ENCODE measurements at regions not wholly inside any gene's neighbourhood (a gene's known extent, or its start where the extent isn't known, plus 50 kb on each side); places are given as distances from the start of the nearest gene placed in this dataset.

GRCh38 chr9:106596984-106597383 is 266.0 kb upstream of the ZNF462 start:
- TF ChIP-seq POLR2AphosphoS5 (IDR thresholded peaks at IDR 0.05) = no peak
- TF ChIP-seq, protein P1, sequence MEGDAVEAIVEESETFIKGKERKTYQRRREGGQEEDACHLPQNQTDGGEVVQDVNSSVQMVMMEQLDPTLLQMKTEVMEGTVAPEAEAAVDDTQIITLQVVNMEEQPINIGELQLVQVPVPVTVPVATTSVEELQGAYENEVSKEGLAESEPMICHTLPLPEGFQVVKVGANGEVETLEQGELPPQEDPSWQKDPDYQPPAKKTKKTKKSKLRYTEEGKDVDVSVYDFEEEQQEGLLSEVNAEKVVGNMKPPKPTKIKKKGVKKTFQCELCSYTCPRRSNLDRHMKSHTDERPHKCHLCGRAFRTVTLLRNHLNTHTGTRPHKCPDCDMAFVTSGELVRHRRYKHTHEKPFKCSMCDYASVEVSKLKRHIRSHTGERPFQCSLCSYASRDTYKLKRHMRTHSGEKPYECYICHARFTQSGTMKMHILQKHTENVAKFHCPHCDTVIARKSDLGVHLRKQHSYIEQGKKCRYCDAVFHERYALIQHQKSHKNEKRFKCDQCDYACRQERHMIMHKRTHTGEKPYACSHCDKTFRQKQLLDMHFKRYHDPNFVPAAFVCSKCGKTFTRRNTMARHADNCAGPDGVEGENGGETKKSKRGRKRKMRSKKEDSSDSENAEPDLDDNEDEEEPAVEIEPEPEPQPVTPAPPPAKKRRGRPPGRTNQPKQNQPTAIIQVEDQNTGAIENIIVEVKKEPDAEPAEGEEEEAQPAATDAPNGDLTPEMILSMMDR (IDR thresholded peaks at IDR 0.05) = no peak
